ELF-1 (cell line): ENCODE measurements at regions not wholly inside any gene's neighbourhood (a gene's known extent, or its start where the extent isn't known, plus 50 kb on each side); places are given as distances from the start of the nearest gene placed in this dataset.

Experiments used
- DNase-seq: peaks from one replicate; pipeline ENCODE4 v3.0.0-alpha.2; 2016; ENCODE audit warnings: low read depth, low spot score

DNA sequence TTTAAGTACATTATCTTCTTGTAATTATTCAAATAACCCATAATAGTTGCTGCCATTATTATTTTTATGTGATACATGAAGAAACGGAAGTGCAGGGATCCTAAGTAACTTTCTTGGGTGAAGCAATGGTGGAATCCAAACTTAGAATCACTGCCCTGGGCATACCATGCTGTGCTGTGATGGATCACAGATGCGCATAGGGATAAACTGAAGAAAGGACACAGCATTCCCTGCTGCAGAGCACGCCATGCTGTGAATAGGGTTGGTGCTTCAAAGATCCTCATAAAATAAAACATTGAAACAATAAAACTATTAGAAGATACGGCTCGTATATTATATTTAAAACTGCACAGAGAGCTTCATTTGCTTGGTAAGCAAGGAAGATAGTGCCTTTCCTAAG, 211.7 kb upstream of the ADAMTS16 start:
- DNase-seq: no peak

DNA sequence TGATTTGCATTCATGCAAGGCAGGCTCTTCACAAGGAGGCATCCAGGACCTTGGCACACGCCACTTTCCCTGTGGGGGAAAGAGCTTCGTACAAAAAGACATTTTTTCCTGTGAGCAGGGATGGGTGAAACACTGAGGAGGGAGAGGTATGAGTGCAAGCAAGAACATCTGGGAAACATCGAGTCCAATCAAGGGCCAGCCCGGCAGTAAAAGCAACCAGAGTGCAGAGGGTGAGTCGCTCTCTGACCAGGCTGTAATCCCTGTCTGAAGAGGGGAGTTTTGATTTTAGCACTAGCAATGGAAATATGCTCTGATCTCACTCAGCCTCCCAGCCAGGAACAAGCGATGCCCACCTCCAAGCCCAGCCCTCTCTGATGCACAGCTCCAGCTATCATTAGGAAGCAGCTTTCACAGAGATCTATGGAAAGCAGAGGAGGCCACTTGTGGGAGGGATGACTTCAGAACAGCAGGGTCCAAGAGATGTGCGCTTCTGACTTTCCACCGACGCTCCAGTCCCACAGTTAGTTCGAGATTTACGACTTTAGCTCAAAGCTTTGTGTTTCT, 211.0 kb upstream of the ADAMTS16 start:
- DNase-seq: no peak

DNA sequence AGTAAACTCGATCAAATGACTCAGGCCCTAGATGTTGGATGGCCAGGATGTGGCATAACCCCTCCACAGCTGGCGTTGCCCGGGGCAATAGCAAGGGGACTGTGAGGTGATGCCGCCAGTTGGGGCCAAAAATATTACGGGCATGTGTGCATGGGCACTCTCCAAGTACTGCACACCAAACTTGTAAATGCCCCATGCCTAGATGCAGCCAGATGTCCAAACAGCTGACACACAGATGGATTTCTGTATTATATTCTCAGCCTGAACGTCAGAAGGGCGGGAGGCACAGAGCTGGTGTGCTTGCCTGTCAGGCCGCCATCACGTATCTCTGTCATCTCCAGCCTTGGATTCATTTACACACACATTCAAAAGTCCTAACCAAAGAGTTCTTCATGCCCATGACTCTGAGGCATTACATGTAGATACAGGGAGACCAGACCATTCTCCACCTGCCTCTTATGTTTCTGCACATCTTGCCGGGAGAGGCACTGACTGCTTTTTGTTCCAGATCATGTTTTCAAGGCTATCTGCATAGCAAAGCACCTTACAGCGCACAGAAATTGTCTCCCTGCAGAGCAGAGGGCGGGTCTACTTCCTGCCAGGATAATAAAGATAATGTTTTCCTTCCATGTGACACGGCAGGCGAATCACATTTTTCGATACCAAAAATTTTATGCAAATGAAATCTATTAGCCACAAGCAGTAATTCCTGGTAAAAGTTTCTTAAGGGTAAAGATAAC, 200.9 kb upstream of the ADAMTS16 start:
- no peak for DNase-seq

DNA sequence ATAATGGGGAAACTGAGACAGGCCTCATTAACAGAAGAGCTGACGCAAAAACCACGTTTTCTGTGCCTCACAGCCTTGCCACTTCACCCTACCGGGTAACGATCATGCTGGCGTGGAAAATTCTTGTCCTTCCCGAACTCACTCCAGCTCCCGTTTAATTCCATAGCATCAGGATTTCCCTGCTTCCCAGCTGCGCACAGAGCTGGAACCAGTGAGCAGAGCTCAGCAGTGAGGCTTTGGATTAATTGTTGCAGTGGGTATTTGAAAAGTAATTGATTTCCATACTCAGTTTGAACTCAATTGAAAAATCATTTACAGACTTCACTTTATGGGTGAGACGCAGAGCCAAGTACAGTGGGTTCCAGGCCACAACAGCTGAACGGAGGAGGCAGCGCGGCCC, 199.0 kb upstream of the ADAMTS16 start:
- no peak for DNase-seq

DNA sequence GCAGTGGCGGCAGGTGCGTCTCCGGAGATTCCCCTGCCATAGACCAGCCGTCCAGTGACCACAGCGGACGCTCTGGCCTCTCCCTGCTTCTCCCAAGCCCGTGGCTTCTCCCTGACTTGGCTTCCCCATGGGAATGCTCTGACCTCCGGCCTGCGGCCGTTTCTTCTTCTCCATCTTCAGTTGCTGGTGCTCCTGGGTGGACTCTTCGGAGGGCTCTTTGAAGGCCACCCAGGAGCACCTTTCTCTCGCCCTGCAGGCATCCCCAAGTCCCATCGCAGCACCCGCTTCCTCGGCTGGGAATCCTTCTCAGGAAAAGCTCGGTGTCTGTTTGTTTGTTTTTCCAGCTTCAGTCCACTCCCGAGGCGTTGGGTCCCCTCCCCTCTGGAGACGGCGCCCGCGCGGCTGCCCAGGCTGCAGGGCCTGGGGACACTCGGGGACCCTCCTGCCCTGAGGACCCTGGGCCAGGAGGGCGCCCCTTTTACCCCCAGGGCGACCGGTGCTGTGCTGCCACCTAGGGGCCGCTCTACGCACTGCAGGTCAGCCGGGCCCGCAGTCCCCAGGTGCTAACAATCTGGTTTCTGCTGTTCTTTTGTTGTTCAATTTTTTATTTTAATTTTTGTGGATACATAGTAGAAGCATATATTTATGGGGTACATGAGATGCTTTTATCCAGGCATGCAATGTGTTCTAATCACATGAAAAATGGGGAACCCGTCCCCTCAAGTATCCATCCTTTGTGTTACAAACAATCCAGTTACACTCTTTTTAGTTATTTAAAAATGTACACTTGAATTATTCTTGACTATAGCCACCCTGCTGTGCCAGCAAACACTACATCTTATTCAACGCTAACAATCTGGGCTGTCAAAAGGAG, 197.9 kb upstream of the ADAMTS16 start:
- DNase-seq: peak; percentile 56

DNA sequence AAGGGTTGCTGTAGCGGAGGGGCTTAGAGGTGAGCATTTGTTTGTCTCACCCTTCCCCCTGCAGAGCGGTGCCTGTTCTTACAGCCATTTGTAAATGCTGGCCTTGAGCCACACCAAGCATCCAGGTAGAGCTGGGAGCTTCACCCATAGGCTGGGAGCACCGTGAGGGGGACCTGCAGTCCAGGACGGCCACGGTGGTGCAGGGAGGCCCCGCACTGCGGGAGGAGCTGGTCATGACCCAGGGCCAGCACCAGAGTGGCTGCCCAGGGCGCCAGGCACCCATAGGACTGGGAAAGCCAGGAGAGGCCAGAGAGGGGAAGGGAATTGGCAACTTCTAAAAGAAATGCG, 197.3 kb upstream of the ADAMTS16 start:
- peak; percentile 14 for DNase-seq

DNA sequence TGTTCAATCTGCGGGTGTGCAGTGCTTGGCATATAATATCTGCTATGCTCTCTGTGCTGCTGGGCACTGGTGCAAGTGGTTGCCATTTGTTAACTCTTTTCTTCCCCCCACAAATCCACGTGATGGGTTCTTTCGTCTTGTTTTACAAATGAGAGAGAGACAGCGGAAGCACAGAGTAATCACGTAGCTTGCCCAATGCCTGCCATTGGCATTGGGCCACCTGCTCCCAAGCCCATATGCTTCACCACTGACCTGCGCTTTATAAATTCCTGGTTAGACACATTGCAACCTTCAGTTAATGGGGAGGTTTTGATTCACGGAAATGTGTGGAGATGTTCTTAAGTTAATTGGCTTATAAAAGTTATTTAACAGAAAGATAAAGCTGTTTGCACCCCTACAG, 194.8 kb upstream of the ADAMTS16 start:
- DNase-seq: no peak

DNA sequence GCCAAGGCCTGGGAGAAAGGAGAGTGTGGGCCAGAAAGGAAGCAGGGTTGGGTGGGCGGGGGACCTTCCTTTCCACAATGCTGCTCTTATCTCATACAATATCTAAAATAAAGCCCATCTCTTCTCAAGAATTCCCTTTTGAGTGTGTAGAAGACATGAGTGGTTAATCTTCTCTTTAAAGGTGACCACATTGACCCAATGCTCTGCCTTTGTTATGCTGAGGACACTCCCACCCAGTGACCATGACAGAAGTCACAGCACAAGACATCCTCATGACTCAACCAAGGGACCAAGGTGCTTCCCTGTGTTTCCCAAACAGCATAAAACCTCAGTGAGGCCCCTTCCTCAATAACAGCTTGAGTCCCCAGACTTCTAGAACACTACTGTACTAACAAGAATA, 193.0 kb upstream of the ADAMTS16 start:
- no peak for DNase-seq

DNA sequence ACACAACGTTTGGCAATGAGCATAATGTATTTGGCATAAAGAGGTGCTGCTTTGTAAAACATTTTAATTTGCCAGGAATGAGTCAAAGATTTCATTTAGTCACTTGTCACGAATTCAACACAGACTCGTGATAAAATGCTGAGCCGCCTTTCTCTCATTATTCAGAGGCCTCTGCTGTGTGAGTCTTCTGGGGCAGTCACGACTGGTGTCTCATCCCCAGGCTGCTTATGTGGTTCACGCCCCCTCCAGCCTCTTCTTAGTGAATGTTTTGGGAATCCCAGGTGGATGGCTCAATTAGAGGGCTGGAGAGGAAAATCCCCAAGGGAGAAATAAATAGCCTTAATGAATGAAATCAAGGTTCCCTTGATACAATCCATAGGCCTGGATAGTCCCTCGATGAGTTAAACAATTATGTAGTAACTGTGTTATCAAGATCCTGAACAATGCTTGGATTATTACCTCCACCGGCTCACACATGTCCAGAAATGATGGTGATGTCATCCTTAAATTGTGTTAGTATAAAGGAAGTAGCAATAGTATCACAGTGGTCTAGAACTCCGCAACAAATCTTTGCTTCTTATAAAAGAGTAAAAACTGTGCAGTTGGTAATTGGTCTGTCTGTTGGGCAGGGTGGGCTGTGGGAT, 192.1 kb upstream of the ADAMTS16 start:
- no peak for DNase-seq

DNA sequence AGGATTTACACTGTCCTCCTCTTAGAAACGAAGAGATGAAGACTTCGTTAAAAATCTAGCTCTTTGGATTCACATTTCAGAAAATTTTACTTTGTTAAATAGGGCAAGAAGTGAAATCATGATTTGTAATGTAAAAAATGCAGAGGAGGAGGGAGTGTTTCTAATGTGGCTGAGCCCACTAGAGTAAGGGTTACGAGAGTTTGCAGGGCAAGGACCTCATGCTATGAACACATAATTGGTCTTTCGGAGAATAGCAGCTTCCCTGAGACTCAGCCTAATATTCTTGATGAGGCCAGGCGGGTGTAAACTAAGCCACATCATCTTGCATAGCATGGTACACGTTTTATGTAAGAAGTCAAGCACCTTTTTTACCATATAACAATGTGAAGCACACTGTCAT, 191.0 kb upstream of the ADAMTS16 start:
- no peak for DNase-seq

DNA sequence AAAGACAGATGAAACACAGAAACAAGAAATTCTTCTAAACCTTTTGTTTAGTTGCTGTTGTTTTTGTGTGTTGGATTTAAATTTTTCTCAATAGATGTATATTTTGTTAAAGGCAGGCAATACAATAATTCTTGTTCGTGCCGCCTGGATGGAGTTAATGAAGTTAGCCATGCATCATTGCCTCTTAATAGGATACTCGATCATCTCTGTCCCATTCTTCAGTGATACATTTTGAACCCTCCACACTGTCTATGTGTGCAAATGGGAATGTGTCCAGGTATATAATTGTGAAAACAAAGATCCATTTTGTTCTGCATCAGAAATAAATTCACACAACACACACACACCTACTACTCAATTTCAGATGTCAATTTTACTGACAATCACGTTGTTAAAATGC, 186.6 kb upstream of the ADAMTS16 start:
- DNase-seq: no peak

DNA sequence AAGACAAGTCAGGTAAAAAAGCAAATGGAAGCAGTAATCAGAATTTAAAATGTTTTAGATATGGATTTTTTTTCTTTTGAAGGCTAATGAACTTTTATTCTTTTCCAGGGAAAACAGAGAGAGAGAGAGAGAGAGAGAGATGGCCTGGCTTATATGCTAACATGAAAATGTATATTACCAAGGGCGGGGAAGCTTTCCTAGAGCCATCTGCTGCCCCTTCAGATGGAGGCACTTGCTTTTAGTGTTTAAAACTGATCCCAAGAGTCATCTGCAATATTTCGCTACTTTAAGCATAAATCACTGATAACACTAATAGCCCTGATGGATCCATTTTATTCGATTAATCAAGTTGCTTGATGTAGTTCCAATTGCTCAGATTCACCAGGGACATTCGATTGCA, 186.1 kb upstream of the ADAMTS16 start:
- no peak for DNase-seq

DNA sequence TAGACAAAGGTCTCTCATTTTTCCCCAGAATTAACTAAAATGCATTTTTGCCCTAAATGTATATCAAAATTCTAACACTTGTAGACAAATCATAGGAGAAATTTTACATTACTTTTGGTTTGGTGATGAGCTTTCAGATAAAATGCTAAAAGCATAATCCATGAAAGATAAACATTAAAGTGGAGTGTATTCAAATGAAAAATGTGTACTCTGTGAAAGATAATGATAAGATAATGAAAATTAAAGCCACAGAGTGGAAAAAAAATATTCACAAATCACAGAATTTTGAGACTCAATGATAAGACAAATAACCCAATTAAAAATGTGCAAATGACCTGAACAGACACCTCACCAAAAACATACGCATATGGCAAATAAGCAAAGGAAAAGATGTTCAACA, 176.9 kb upstream of the ADAMTS16 start:
- DNase-seq: no peak

DNA sequence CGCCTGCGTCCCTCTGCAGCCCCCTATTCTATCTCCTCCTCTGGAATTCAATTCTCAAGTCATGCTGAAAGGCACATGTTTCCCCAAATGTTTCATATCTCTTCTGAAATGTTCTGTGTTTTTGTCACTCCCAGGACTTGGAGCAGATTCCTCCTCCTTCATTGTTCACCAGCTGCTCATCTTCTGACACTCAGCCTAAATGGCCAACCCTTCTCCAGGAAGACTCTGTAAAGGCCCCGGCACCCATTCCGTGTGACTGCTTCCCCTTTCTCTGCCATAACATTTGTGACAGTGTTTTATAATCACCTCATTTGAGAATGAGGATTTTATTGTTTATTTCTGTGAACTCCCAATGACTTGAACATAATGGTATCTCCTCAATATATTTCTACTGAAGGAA, 170.8 kb upstream of the ADAMTS16 start:
- DNase-seq: no peak

DNA sequence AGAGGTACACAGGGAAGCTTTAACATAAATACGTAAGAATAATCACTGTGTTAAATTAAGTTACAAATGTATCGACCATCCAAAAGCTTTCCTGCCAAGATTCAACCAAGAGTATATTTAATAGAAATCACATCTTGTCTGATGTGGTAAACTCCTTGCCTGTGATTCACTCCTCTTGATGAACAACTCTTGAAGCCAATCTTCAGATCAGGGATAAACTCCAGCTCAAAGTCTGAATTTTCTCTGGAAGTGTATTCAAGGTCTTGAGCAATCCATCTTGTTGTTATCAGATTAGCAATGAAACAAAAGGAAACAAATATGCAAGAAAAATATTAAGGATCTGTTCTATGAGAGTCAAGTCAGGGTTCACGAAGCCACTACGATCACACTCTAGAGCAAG, 170.0 kb upstream of the ADAMTS16 start:
- DNase-seq: no peak

DNA sequence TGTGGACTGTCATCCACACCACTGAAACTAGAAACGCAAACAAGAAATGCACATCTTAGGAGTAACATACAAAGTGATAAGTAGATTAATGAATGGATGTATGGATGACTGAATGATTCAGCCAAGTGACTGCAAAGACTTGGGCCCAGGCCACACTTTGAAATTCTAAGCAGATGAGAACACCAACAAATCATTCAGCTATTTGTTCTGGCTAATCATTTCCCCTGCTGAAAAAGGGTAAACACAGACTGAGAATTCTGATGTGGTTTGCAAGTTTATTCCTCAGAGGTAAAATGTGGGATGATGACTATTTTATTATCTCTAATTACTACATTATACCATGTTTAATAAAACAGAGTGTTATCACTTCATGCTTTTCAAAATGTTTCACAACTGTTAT, 163.2 kb upstream of the ADAMTS16 start:
- no peak for DNase-seq

DNA sequence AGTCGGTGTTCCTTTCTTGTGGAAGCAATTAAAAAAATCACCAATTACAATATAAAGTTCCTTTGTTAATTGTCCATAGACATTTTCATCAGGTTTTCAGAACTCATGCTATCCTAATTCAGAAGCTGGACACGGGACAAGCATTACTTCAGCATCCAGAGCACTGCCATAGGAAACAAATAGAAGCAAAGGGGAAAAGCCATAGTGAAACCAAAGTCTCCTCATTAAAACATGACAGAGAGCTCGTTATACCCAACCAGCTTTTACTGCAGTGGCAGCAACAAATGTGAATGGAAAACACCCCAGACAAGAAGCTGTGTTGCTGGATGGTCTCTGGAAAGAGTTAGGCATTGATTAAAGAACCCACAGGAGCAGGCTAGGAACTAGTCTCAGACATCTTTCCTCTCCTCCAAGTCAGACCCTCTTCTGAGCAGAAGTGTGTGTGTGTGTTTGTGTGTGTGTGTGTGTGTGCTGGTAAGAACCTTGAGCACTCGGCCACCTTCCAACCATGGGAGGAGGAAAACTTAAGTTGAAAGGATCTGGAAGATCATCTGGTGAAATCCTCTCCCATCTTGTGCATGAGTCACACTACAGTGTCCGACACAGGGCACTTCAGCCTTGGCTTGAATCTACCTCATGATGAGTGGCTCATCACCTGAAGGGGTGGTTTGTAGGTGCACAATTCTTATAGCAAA, 162.6 kb upstream of the ADAMTS16 start:
- no peak for DNase-seq

DNA sequence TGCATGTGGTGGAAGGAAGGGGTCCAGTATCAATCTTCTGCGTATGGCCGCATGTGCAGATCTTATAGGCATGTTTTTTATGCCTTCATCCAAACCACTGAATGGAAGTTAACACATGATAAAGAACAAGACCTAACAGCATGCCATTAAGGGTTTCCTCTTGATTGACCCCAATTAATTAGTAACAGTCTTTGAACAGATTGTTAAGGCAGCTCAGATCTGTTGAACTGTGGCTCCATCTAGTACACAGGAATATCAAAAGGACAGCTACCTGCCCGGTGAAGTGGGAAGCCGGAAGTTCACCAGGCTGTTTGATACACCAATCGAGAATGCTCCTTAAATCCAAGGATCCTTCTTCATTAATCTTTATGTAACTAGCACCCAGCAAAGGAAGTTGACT, 159.9 kb upstream of the ADAMTS16 start:
- no peak for DNase-seq

DNA sequence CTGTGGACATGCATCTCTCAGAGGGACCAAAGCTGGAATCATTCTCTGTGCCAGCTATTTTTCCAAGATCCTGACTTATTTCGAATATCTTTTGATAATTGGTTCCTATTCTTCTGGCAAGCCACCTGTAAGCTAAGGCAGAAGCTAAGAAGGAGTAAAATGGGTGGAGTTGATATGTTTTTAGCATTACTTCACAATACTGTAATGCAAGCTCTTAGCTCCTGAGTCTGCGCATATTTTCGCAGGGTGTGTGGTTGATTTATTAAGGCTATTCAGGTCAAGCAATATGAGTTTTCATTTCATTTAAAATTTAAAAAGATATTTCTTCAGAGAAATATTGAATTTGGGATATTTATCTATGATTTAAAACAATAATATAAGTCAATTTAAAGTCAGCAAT, 158.5 kb upstream of the ADAMTS16 start:
- DNase-seq: no peak

DNA sequence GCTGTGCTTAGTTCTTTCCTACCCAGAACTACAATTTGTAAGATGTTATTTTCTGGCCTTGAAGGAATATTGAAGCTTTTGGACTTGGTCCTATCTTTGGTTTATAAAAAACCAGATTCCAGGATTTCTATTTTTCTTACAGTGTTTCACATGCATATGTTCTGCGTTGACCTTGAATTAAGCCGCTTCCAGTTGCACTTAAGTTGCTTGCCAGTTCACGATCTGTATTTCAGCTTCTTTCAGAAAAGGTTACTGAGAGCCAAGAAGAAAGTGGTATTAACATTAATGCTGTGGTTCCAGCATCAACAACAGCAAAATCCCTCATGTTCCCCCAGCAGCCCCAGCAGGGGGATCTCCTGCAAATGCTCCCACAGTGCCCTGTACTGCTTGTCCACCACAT, 156.4 kb upstream of the ADAMTS16 start:
- DNase-seq: no peak

DNA sequence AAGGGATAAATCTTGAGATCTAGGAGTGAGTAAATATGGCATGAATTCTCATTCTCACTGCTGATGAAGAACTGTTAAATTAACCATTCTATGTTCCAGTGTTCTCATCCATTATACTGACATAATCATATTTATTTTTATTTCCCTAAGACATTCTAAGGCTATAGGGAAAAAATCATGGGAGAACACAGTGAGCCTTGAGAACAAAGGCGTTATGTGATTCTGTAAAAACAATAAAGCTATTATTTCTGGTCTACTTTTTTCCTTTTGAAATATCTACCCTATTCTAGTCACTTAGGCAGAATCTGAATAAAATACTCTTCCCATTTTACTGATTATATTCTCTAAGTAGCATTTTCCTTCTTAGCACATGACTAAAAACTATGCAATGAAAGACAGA, 155.7 kb upstream of the ADAMTS16 start:
- DNase-seq: no peak

DNA sequence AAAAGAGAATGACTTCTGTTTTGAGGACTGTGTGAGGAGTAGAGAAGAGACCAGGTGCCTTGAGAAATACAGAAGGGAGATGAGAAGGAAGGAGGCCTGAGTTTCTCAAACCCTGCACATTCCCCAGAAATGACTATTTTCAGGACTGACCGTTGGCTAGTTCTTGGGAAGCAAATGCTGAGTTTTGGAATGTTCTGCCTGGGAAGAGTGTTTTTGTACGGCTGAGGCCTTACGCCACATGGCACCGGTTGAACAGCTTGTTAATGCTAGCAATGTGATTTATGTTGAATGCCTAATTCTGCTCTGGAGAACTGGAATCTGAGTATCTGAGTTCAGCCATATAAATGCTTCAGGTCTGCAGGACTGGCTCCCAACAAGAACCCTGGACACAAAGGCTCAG, 152.7 kb upstream of the ADAMTS16 start:
- DNase-seq: no peak
